Anterior cingulate cortex (tissue), 58 donors: ENCODE measurements at regions not wholly inside any gene's neighbourhood (a gene's known extent, or its start where the extent isn't known, plus 50 kb on each side); places are given as distances from the start of the nearest gene placed in this dataset.

ENCODE experiments used
- DNase-seq, 58 donors: peaks; one replicate each; lab custom pipeline; 2025; lab: John Stamatoyannopoulos, UW

- no peak for DNase-seq
Measured at GRCh38 chr1:199954699-199955098, 72.8 kb upstream of the NR5A2 start.

DNA sequence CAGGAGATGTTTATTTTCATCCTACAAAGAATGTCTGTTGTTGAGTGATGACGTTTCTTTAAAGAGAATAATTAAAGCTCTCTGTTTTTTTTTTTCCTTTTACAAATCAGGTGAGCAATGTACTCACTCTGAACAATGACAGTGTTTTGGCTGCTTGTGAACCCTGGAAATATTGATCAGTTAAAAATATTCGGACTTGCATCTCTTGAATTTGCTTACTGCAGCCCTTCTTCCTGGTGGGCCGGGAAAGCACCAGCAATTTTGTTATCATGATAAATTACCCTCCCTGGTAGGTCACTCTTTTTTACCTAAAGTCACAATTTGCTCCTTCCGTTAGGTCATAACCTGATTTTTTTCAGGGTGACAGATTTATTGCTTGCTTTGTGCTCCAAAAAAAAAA lies 72.3 kb upstream of the NR5A2 start:
- DNase-seq = no peak

GRCh38 chr1:199956005-199956404 lies 71.5 kb upstream of the NR5A2 start:
- DNase-seq = no peak

GRCh38 chr1:199959033-199959774 lies 68.3 kb upstream of the NR5A2 start:
- DNase-seq = no peak

- no peak for DNase-seq
Measured at GRCh38 chr1:199959775-199960110, 67.8 kb upstream of the NR5A2 start.

DNA sequence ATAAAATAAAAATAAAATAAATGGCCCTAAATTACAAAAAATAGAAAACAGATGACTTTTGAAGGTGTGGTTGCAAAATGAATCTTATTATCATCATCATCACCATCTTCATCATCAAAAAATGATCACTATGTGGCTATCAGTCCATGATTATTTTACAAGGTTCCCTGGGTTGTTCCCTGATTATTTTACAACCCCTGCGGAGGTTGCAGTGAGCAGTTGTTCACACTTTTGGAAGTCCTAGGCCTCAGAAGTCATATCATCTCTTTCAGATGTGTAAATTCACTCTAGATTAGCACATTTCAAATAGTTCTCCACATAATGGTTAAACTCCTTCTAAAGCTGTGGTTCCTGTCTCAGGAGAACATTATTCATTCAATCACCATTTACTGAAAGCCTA lies 57.4 kb upstream of the NR5A2 start:
- no peak for DNase-seq

- DNase-seq = no peak
Measured at GRCh38 chr1:199976496-199977144, 50.9 kb upstream of the NR5A2 start.
